GM21723 (cell line): ENCODE measurements at regions not wholly inside any gene's neighbourhood (a gene's known extent, or its start where the extent isn't known, plus 50 kb on each side); places are given as distances from the start of the nearest gene placed in this dataset.
"Not testable (repeated sequence)": the region's sequence is repeated elsewhere in the genome, so short reads cannot be mapped to it uniquely, and the experiment has no call there.

Source experiments
- ATAC-seq: cut with Tn5 transposase; IDR thresholded peaks from one replicate; pipeline ENCODE4 v1.9.1; 2021; ENCODE audit warnings: mild to moderate bottlenecking, moderate library complexity; ENCODE audit not compliant: unreplicated experiment

DNA sequence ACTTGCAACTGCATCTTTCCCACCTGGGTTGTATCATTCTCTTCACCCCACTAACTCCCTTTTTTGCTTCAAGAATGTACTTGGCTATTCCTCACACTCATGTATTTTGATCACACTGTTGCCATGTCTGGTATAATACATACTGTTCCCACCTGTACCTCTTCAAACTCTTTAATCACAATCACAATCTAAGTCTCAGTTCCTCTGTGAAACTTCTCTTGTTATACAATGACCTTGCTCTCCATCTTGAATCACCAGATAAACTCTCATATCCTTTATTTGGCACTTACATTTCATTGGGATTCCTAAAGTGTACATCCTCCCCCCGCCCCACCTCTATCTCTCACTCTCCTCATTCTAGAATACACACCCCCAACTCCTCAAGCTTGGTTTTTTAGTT lies 516.0 kb upstream of the CHORDC1 start:
- ATAC-seq, result no peak

DNA sequence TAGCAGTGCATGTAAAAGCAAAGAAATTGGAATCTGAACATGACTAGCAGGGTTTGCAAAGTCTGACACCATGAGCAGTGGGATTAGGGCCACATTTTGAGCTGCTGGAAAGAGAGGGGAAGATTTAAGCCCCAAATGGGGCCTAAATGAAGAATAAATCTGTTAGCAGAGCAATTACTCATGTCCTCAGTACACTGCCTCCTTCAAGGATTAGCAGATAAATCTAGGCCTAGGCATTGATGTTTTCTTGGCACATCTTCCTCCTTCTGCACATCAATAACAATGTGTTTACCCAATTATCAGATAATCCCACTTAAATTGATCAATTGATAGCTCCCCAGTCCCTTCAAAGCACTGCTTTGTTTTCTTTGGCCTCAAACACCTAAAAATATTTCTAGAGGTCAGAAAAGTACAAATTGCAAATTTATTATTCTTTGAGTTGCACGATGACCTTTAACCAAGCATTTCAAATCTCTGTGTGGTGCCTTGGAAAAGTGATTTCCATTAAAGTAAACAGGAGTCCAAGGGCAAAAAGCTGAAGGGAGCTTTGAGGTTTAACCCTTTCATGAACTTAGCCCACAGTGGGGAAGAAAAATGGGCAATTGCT lies 514.7 kb upstream of the CHORDC1 start:
- ATAC-seq, result no peak

DNA sequence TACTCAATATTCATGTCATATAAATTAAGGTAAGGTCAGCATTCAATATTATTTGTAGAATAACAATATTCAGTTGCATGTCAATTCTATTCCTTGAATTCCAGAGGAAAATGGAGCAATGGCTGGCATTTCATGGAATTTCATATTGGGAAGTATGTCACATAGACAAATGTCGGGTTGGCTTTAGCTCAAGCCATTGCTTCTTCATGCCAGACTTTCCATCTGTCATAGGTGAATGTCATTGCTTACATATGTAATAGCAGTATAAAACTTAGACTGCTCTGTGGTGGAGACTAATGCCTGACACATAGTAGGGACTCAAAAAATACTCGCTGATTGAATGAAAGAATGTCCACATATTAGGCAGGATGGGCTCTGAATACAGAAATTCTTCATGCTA lies 509.6 kb upstream of the CHORDC1 start:
- ATAC-seq, result no peak

DNA sequence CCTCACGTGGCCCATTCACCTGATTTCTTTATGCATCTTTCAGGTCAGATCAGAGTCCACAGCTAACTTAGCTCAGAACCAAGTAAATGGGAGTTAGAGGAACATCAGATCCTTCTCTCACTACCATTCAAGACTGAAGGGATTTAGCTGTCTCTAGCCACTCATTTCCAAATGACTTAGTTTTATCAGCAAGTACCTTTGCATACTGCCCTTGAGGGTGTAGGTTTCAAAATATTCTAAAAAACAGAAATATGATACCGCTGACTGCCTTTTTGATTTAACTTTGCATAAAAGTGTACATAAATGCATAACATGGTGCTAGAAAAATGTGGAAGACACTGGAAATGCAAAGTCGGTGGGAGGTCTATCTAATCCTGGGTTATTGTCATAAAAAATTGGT lies 500.6 kb upstream of the CHORDC1 start:
- ATAC-seq, result no peak

DNA sequence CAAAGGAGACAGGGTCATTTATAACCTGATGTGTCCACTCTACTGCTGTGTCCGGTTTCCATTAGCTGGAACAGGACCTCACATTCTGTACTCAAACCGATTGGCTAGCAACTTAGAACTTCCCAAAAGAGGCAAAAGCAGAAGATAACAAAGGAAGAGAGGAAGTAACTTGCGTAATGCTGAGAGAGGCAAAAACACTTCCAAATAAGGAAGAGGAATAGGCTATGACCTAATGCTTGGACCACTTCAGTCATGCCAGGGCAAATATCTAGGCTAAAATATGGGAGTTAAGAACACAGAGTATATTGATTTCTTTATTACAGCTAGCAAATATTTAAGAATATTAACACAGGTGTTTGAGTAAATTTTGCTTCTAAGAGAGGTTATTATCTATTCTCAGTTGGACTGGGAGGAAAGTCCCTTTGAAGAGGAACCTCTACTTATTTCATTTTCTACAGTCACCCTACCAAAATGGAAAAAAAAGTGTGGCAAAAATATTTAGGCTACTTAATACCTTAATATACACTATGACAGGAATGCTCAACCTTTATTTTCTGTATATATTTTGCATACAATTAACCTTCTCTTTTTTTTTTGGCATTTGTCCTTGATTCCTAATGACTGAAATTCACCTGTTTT lies 499.8 kb upstream of the CHORDC1 start:
- no peak for ATAC-seq

DNA sequence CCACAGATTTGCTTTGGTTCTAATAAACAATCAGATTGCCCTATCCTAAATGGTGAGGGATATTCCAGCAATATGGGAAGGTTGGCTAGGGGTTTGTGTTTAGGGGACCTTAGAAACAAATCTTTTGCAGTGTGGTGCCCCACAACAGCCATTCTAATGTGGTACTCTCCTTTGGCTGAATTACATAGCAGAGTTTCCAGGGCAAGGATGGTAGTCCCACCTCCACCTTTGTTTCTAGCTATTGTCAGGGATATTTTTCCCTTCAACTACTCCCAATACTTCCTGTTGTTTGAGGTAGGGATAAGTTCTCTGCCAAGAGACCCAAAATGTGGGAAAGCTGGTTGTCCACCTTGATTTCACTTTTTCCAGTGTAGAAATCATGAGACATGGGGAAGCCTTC lies 494.7 kb upstream of the CHORDC1 start:
- no peak for ATAC-seq

DNA sequence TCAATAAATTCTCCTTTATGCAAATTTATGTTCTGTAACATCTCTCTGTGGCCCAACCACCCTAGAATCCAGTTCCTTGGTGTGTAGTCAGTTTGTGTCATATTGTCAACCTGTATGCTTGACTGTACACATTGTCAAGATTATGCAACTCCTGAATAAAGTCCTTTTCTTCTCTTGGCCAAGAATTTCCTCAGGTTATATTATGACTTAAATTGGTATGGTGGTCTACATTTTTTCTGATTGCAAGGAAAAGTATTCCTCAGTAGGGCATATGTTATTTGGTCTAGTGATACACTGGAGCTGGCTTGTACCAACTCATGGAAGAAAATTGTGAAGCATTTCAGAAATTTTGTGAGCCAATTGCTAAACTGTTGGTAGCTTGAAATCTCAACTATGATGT lies 482.8 kb upstream of the CHORDC1 start:
- no peak for ATAC-seq

DNA sequence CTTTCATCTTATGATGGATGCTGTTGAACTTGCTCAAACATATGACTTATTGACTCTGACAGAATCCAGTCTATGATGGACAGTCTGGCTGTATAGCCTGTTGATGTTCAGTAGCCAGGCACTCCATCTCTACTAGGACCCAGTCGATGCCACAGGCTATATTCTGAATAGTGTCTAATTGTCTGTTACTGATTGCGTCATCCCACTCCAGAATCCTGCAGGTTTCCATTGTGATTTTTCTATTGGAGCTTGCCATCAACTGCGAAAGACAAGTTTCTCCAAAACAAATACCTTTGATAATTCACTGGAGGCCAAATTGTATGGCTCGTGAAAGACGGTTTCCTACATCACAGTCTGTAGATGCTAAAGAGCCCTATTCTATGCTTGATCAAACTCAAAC lies 481.7 kb upstream of the CHORDC1 start:
- ATAC-seq, result no peak

DNA sequence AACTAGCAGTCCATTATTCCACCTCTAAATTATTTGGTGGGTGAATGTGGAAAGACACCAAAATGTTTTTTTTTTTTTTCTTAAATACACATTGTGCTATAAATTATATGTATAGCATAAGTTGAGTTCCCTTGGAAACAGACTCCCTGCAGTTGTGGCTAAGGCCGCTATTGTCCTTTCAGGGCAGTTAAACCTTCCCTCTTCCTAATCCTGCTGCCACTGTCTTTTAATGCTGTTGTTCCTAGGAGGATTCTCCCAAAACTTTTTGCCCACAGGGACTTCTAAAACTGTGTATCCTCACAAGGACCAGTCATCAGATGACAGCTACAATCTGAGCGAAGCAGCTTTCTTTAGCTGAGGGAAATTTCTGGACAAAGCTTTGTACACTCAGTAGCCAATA lies 478.9 kb upstream of the CHORDC1 start:
- ATAC-seq, result no peak

DNA sequence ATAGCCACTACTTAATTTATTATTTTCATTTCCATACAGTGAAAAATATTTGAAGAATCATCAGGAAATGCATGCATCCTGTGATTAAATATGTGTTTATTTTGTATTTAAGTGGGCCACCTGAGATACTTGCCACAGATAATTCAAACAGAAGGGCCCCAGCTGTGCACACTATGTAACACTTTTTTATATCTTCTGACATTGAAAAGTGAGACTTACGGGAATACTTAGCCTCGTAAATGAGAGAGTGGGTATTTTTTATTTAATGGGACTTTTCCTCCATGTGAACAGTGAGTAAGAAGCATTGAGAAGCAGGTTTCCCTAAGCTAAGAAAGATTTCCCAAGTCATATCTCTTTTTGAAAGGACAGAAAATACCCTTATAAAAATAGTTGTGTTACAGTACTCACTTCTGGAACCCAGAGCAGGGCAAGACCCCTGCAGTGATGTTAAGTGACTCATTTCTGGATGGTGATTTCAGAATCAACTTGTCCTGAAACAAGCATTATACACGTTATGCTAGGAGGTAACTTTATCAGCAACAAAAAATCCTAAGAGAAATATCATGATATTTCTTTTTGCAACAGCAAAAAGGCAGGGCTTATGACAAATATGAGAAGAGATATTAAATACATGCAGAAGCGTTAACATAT lies 478.1 kb upstream of the CHORDC1 start:
- peak; percentile 65 for ATAC-seq

DNA sequence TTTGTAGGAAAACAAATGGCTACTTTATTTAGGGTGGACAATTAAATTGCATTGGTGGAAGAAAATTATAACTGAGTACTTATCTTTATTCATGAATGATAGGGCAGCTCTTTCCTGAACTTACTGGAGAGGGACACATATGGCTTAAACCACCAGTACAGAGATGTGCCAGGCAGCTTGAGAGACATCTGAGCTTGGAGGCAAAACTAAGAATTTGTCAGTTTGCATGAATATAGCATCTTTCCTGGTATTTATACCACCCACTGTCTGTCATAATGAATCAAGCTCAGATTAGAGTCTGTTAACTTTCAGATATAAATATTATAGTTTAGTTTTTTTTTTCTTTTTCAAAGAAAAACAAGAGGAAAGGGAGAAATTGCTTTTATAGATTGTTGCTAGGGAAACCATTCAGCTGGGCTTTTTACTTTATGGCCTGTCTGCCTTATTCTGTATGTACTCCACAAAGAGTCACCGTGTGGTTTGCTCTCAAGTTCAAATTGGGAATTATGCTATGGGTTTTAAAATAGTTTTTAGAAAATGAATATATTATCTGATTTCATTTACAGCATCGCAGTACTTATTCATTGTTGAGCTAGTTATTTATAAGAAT lies 477.0 kb upstream of the CHORDC1 start:
- ATAC-seq, result no peak

DNA sequence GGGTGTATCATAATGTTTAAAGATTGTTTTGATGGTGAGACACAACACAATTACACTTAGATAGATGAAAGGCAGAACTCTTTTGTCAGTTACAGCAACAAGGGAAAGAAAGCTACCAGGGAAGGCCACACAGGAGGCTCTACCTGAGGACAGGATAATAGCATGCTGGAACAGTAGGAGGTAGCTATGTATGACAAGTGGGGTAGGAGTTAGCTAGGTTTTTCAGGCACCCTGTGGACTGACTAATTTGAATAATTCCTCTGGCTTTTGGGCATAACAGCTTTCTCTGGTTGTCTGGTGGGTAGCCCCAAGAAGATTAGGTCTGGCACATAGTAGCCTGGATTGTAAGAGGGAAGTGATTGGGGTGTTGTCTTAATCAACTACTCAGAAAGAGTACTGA lies 475.4 kb upstream of the CHORDC1 start:
- no peak for ATAC-seq

DNA sequence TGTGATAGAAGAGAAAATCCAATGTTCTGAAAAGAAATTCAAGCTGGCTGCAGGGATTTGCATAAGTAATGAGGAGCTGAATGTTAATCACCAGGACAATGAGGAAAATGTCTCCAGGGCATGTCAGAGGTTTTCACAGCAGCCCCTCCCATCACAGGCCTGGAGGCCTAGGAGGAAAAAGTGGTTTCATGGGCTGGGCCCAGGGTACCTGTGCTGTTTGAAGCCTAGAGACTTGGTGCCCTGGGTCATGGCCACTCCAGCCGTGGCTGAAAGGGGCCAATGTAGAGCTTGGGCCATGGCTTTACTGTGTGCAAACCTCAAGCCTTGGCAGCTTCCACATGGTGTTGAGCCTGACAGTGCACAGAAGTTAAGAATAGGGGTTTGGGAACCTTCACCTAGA lies 452.6 kb upstream of the CHORDC1 start:
- ATAC-seq, result not testable (repeated sequence)

DNA sequence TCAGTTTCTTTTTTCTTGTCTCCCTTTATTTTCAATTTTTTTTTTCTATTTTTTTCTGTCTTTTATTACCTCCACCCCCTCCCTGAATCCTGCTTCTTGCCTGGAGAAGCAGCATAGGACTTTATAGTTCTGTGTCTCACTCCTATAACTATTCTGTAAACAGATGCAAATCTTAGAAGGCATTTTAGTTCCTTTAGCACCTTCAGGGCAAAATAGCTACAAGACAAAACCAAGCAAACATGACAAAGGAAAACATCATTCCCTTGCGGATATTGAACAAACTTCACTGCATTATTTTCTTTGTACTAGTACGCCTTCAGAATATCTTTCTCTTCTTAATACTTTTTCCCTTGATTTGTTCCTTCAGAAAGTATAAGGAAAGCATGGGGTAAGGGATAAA lies 446.2 kb upstream of the CHORDC1 start:
- ATAC-seq, result no peak

DNA sequence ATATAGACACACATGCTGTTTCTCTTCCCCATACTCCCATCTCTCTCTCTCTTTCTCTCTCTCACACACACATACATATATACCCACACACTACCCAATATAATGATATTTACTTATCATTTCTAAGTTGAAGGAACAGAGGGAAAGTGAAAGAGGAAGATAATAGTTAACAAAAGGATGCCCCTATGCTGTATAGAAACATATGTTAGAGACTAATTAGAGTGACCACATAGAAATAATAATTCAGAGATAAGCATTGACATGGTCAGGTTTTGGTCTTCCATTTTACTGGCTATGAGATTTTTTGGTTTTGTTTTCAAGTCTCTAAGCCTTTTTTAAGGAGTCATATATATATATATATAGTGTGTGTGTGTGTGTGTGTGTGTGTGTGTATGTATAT lies 445.7 kb upstream of the CHORDC1 start:
- no peak for ATAC-seq

DNA sequence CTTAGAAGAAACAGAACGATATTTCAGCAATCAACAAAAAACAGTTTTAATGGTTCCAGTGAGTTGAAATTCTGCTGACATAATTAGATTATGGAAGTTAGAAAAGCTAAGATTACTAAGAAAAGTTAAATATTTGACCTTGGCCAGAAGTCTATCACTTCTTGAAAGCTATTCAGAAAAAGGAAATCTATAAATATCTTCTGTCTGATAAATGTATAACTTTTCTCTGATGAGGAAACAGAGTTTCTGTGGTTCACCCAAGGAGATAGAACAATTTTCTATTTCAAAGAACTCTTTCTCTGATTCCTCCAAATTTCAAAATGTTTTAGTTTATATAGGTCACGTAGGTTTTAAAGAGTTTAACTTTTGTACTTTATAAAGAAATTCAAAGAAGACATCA lies 438.4 kb upstream of the CHORDC1 start:
- ATAC-seq, result no peak

DNA sequence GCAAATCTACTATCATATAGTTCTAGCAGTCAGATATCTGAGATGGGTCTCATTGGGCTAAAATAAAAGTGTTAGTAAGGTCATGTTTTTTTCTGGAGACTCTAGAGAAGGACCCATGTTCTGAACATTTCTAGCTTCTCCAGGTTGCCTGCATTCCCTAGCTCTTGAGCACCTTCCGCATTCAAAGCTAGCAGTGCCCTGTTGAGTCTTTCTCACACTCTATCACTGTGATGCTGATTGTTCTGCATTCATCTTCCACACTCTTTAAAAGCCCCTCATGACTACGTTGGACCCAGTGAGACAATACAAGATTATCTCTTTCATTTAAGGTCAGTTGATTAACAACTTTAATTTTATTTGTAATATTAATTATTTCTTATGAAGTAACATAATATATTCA lies 433.3 kb upstream of the CHORDC1 start:
- no peak for ATAC-seq

DNA sequence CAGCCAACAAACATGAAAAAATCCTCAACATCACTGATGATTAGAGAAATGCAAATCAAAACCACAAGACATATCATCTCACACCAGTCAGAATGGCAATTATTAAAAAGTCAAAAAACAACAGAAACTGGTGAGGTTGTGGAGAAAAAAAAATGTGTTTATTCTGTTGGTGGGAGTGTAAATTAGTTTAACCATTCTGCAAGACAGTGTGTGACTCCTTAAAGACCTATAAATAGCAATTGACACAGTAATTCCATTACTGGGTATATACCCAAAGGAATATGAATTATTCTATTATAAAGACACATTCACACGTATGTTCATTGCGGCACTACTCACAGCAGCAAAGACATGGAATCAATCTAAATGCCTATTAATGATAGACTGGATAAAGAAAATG lies 427.3 kb upstream of the CHORDC1 start:
- no peak for ATAC-seq

DNA sequence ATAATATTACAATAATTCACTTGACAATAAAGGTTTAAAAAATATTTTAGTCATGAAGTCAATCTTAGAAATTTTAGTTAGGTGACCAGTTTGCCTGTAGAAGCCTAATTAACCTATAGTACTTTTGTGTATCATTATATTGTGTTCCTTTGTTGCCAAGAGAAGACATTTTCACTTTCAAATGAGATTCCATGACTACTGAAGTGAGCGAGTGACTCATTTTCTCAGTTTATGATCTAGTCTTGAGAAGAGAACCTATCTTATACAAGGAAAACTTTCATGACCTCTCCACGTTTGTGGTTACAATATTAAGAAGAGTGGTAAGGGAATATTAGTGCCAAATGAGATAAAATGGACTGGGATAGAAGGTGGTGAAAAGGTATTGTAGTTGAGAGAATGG lies 423.9 kb upstream of the CHORDC1 start:
- no peak for ATAC-seq

DNA sequence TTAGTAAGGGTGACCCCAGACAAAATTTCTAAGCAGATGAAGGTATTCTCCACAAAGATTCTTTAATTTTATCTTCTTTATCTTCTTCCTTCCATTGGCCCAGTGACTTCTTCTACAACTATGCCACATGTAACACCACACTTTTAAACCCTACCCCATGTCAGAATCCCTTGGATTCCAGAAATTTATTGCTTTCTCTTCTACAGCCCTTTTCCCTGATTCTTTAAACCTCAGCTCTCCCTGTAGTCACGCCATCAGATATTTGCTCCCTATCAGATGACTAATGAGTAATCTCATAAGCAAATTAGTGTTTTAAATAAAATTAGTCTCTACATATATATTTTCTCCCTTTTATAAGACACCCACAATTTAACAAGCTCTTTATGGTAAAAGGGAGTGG lies 423.4 kb upstream of the CHORDC1 start:
- no peak for ATAC-seq

DNA sequence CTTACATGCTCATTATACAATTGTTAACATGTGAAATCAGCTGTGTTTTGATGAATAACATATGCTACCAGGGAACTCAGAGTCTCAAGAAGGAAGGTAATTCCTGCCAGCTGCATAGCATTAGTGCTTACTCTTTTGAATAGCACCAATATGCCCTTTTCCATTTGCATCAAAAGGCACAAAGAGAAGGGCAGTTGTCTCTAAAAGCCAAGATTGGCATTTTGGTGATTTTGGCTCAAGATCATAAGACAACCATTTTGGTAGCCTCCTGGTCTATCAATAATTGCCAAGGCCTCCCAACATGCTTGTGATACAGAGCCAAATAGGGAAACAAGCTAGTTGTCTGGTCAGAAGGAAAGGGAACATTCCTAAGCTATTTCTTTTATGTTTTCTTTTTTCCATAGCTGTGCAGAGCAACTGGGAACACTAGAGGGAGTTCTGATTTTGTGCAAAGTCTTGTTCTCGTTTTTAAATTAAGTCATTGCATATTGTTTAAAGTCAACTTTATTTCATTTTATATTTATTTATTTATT lies 416.7 kb upstream of the CHORDC1 start:
- ATAC-seq, result no peak

DNA sequence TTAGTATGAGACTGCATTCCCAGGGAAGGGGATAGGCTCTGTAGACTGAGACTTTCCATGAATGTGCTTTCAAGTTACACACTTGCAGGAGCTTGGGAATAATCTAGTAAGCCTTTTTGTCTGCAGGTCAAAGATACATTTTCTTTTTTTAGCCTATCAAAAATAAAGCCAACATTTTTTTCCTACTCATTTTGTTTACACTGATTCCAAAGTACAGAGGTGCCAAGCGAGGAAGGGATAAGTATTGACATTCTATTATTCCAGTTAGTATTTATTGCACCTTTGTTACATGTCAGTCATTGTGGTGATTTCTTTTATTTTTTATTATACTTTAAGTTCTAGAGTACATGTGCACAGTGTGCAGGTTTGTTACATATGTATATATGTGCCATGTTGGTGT lies 413.0 kb upstream of the CHORDC1 start:
- no peak for ATAC-seq
